Suprapubic skin (tissue), 4 donors: ENCODE measurements at regions not wholly inside any gene's neighbourhood (a gene's known extent, or its start where the extent isn't known, plus 50 kb on each side); places are given as distances from the start of the nearest gene placed in this dataset.

ENCODE experiments used
- CTCF ChIP-seq, 2 donors: fragments of 200-600 bp in 1 of 2; fragments of 450-650 bp in 1 of 2; sonication (generic) in 1 of 2; IDR thresholded peaks; one replicate each; pipeline ENCODE4 v1.5.1; 2016 to 2019; ENCODE audit warnings: antibody characterized with exemption in 2 of 2, mild to moderate bottlenecking in 1 of 2, moderate library complexity in 1 of 2
- EP300 ChIP-seq: sonication (generic); formaldehyde crosslinking; IDR thresholded peaks from one replicate; pipeline ENCODE4 v1.6.1; 2017; ENCODE audit warnings: antibody characterized with exemption
- POLR2A ChIP-seq, 2 donors: fragments of 450-650 bp; IDR thresholded peaks; one replicate each; pipeline ENCODE4 v1.6.1; 2017; ENCODE audit warnings: antibody characterized with exemption in 2 of 2, mild to moderate bottlenecking in 2 of 2, moderate library complexity in 2 of 2
- POLR2AphosphoS5 ChIP-seq, 3 donors: sonication (generic); formaldehyde crosslinking; IDR thresholded peaks; one replicate each; pipeline ENCODE4 v1.6.1; 2017; ENCODE audit warnings: antibody characterized with exemption in 3 of 3

- TF ChIP-seq POLR2A (IDR thresholded peaks at IDR 0.05) (no peak), POLR2AphosphoS5 (IDR thresholded peaks at IDR 0.05) (no peak), CTCF (IDR thresholded peaks at IDR 0.05) (no peak), EP300 (no peak)
Observed at GRCh38 chr15:62301993-62302675, 137.0 kb upstream of the C2CD4B start.
